DMS153 (cell line): ENCODE measurements at regions not wholly inside any gene's neighbourhood (a gene's known extent, or its start where the extent isn't known, plus 50 kb on each side); places are given as distances from the start of the nearest gene placed in this dataset.
"Not testable (repeated sequence)": the region's sequence is repeated elsewhere in the genome, so short reads cannot be mapped to it uniquely, and the experiment has no call there.

Source experiments
- DNase-seq: peaks from one replicate; lab custom pipeline; 2025; lab: John Stamatoyannopoulos, UW

DNA sequence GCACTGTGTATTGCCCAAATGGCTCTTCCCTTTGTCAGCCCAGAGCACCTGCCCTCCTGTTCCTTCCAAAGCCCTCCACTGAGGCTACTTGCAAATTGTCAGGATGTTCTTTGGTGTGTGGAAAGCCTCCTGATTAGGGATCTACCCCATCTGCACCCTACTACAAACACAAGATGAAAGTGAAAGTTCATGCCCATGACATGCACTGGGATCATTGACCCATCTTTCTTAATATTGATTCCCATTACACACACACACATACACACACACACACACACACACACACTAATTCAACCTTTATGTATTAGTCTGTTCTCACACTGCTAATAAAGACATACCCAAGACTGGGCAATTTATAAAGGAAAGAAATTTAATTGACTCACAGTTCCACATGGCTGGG, 213.7 kb upstream of the IGFBP3 start:
- no peak for DNase-seq

DNA sequence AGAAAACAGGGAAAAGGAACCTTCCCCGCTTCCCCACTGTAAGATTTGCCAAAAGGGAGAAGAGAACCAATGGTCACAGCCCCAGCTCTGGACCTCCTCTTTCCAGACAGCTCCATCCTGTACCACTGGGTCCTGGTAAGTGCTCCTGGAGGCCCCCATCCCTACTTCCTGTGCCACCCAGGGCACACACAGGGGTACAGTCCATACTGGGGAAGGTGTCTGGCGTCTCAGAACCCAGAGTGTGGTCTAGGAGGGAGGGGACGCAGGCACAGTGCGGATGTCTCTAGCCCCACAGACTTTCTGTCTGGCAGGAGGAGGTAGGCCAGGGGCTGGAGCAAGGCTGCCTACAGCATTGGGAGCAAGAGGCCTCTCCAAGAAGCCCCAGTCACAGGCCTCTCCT, 213.3 kb upstream of the IGFBP3 start:
- no peak for DNase-seq

GRCh38 chr7:46133751-46134150, 212.7 kb upstream of the IGFBP3 start:
- no peak for DNase-seq

GRCh38 chr7:46133072-46133471, 212.0 kb upstream of the IGFBP3 start:
- DNase-seq = no peak

DNA sequence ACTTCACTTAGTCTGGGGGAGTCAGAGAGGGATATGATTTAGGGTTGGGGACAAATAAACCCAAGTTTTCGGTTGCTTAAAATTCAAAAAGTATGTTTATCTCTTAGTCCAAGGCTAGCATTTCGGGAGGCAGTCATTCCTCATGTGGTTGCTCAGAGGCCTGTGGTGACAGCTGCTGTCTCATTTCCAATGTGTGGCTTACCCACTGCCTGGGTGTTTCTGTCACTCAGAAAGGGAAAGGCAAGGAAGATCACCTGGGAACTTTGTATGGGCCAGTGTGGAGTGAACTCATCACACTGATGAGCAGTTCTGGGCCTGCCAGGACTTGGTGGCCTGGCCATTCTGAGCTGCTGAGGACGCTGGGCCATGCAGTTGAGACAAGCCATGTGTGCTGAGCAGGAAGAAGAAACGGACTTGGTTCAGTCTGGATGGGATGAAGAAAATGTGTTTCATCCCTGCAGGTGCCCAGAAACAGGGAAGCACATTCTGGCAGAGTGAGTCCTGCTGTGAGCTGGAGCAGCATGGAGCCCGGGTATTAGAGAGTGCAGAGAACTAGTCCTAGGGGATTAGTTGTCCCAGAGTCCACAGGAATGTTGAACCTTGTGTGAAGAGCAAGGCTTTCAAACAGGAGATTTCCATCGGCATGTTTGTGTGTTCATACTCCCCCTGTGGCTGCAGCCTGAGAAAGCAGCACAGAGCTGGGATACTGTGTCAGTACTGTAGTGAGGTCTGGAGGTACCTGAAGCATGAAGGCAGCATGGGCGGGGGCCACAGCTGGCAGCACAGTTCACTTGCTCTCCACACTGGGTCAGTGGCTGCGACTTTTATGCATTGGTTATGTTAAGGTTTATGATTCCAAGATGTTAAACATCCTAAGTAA, 211.1 kb upstream of the IGFBP3 start:
- DNase-seq = no peak

GRCh38 chr7:46129831-46130230, 208.8 kb upstream of the IGFBP3 start:
- no peak for DNase-seq

GRCh38 chr7:46127814-46128213, 206.7 kb upstream of the IGFBP3 start:
- DNase-seq = no peak

GRCh38 chr7:46126675-46127300, 205.7 kb upstream of the IGFBP3 start:
- no peak for DNase-seq

GRCh38 chr7:46123756-46124343, 202.8 kb upstream of the IGFBP3 start:
- DNase-seq = no peak

GRCh38 chr7:46115410-46115809, 194.3 kb upstream of the IGFBP3 start:
- no peak for DNase-seq

GRCh38 chr7:46109437-46109836, 188.4 kb upstream of the IGFBP3 start:
- DNase-seq = no peak

- no peak for DNase-seq
Observed at GRCh38 chr7:46108272-46108671, 187.2 kb upstream of the IGFBP3 start.

DNA sequence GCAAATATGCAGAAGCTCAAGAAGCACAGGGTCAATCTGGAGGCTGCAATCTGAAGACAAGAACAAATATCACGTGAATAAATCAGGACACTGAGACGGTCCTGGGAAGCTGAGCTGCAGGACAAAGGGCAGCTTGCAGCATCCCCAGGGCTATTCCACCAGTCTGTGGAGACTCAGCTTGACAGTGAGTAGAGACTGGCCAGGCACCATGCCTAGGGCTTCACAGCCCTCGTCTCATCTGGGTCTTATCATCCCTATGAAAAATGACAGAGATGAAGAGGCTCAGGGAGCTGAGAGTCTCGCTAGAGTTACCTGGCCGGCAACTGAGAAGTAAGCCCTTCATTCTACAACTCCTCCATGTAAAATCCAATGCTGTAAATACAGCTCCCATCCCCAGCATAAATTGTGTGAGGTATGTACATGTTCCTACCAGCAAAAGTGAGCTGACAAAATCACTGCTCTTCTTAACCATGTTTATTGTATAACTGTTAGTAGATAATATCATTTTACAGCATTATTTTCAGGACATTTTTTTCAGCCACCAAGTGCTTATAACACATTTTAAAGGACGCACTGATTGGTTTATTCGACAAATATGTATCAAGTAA, 186.6 kb upstream of the IGFBP3 start:
- DNase-seq = no peak

GRCh38 chr7:46100521-46100920, 179.4 kb upstream of the IGFBP3 start:
- DNase-seq = no peak

DNA sequence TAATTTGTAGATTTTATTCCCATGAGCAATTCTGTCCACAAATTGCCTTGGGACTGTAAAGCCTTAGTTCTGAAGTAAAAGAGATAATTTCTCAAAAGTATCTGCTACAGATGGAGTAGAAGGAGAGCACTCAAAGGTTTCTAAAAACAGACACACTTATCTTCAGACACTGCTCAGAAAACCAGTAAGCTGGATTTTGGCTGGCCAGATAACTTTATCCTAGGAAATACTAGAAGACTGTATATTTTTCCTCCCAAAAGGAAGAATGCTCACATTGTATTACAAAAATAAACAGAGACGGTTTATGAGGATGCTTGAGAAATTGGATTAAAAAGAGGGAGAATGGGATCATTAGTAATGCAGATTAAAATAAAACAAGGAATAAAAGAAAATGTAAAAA, 178.0 kb upstream of the IGFBP3 start:
- no peak for DNase-seq

GRCh38 chr7:46091071-46091470, 170.0 kb upstream of the IGFBP3 start:
- no peak for DNase-seq

- no peak for DNase-seq
Observed at GRCh38 chr7:46089281-46089680, 168.2 kb upstream of the IGFBP3 start.

DNA sequence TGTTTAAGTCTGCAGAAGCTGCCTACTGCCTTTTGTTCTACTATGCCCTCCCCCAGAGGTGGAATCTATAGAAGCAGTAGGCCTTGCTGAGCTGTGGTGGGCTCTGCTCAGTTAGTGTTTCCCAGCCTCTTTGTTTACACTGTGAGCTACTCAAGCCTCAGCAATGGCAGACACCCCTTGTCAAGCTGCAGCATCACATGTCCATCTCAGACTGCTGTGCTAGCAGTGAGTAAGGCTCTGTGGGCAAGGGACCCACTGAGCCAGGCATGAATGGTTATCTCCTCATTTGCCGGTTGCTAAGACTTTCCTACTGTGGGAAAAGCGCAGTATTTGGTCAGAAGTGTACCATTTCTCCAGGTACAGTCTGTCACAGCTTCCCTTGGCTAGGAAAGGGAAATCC, 167.4 kb upstream of the IGFBP3 start:
- DNase-seq = not testable (repeated sequence)

DNA sequence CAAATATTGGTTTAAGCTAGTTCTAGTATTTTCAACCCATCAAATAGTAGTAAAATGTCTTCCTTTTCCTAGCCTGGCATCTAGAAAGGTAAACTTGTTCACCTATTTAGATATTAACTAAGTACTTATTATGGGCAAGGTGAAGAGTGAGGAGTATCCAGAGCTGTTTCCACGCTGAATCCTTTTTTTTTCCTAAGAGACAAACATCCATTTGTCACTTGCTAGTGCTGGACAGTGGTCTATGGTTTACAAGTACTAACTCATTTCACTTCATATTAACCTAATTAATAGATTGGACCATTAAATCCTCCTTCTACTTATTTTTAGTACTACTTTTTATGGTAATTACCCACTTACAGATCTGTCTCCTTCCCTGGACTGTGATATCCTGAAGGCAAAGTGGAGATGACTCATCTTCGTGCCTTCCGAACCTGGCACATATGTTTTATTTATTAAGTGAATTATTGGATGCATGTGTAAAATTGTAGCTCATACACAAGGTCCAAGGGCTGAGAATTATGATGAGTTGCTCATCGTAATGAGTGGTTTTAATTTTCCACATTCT, 159.6 kb upstream of the IGFBP3 start:
- DNase-seq = no peak

DNA sequence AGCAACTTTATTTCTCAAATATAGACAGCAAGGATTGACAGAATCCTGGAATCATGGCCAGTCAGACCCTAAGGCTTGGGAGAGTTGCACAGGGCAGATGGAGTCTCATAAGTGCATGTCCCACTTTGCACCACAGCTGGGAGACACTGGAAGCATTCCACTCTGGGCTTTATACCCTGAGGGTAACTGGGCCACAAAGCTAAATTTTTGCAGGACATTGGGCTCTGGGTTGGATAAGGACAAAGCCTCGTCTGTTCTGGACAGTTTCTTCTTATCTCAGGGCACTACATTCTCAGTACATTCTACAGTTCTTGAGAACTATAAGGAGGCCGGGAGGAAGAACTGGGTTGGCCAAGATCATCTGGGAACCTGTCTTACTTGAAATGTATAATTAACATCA, 158.3 kb upstream of the IGFBP3 start:
- DNase-seq = no peak

DNA sequence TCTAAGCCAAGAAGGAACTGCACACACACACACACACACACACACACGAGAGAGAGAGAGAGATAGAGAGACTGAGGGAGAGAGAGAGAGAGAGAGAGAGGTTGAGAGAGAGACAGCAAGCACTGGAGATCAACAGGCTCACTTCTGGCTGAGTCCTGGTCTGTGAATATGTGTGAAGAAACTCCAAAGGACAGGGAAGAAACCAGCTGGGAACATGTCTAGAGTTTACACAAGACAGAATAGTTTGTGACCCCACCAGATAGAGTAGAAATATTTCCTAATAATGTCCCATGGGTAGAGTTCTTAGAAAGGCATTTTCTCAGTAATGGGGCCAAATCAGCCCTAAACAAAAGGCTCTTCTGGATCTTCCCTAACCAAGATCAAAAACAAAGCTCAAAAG, 155.5 kb upstream of the IGFBP3 start:
- DNase-seq = no peak

GRCh38 chr7:46072722-46073121, 151.7 kb upstream of the IGFBP3 start:
- DNase-seq = no peak

DNA sequence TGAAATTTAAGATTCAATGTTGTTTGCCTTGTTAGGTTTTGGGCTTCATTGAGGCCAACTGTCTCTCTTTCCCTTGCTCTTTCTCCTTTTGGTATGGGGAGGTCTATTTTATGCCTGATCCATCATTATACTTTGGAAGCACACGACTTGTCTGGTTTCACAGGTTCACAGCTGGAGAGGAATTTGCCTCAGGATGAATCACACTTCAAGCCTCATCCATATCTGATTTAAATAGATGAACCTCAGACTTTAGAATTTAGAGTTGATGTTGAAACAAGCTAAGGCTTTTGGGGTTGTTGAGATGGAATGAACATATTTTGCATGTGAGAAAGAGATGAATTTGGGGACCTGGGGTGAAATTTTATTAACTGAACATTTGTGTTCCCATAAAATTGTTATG, 150.5 kb upstream of the IGFBP3 start:
- DNase-seq = no peak
